DMS153 treated with DMSO at 0.1 percent for 48 hours (cell line): ENCODE measurements at regions not wholly inside any gene's neighbourhood (a gene's known extent, or its start where the extent isn't known, plus 50 kb on each side); places are given as distances from the start of the nearest gene placed in this dataset.
"Not testable (repeated sequence)": the region's sequence is repeated elsewhere in the genome, so short reads cannot be mapped to it uniquely, and the experiment has no call there.

ENCODE experiments used
- DNase-seq: peaks from one replicate; lab custom pipeline; 2025; ENCODE audit not compliant: unreplicated experiment; lab: John Stamatoyannopoulos, UW

- no peak for DNase-seq
Measured at GRCh38 chr9:85162822-85163221, 493.3 kb downstream of the NTRK2 start.

DNA sequence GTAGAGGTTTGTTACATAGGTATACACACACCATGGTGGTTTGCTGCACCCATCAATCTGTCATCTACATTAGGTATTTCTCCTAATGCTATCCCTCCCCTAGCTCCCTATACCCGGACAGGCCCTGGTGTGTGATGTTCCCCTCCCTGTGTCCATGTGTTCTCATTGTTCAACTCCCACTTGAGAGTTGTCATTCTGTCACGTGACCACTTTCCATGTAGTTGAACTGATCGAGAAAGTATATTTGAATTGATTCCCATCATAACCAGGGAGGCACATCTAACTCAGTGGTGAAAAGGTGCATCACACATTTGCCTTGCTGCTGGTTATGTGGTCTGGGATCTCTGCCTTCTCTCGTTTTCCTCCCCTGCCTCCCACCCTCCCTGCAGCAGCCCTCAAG, 491.4 kb downstream of the NTRK2 start:
- not testable (repeated sequence) for DNase-seq

GRCh38 chr9:85158512-85158911, 489.0 kb downstream of the NTRK2 start:
- DNase-seq: no peak

DNA sequence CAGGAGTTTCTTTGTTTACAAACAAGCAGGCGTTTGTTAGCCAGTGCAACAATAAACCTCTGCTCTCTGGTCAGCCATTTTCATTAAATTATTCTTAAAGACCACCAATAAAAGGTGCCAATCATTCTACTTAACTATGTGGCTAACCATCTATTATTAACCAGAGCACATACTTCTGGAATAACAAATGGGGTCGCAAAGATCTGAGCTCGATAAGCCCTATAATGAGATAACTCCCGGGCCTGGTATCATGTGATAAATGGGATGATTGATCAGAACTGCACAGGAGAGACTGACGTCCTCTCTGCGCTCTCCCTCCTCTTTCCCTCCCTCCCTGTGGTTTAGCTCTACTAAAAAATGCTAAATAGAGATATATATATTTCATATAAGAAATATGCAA, 488.2 kb downstream of the NTRK2 start:
- no peak for DNase-seq

- DNase-seq: no peak
Measured at GRCh38 chr9:85156652-85157051, 487.1 kb downstream of the NTRK2 start.

DNA sequence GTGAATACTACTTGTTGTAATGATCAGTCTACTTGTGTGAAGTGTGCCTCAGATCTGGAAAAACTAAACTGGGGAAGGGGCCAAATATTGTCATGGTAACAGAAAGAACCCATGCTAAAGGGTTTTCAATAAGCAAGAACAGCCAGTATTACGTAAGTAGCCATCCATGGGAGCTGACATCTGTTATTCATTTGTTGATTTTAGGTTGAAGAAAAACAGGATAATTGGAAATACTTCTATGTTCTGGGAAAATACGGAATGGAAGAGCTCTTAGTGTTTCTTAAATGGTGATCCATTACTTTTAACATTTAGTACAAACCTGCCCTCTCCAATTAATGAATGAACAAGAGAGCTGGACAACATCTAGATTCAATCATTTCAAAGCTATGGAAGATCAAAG, 485.8 kb downstream of the NTRK2 start:
- no peak for DNase-seq

- DNase-seq: no peak
Measured at GRCh38 chr9:85151741-85152140, 482.2 kb downstream of the NTRK2 start.

DNA sequence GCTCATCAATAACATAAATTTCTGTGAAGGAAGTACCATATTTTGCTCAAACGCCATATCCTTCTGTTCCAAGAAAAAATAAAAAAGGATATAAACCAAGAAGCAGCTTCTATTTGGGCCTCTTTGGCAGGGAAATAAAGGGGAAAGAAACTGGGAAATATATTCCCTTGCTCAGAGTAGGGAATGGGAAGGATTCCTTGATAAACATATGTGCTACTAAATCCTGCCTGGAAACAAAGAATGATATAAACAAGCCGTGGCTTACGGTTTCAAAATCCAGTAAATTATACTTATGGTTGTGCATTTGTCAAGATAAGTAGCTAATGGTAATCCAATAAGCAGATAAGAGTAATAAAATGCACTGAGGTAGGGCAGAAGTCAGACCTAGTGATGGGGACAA, 481.6 kb downstream of the NTRK2 start:
- DNase-seq: no peak

GRCh38 chr9:85147046-85147640, 477.6 kb downstream of the NTRK2 start:
- no peak for DNase-seq

- DNase-seq: no peak
Measured at GRCh38 chr9:85142968-85143367, 473.4 kb downstream of the NTRK2 start.

- DNase-seq: no peak
Measured at GRCh38 chr9:85142496-85142911, 473.0 kb downstream of the NTRK2 start.

- DNase-seq: no peak
Measured at GRCh38 chr9:85137696-85138095, 468.2 kb downstream of the NTRK2 start.

DNA sequence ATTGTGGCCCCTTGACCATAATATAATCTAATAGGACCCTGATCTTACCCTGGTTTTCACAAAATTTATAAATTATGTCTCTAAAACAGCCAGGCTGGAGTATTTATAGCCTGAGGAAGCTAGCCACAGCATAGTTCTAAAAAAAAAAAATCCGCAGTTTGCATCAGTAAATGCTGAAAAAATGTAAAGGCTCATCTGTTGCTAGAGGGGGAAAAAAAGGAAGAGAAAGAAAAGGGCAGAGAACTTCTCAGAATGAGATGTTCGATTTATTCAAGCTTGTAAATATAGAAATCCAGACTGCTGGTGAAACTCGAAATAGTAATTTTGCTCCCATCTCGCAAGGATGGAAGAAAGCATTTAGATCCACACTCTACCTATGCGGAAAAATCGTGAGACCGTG, 467.5 kb downstream of the NTRK2 start:
- no peak for DNase-seq

- no peak for DNase-seq
Measured at GRCh38 chr9:85136507-85136906, 467.0 kb downstream of the NTRK2 start.

GRCh38 chr9:85130764-85131163, 461.2 kb downstream of the NTRK2 start:
- DNase-seq: no peak

- no peak for DNase-seq
Measured at GRCh38 chr9:85130260-85130659, 460.7 kb downstream of the NTRK2 start.

DNA sequence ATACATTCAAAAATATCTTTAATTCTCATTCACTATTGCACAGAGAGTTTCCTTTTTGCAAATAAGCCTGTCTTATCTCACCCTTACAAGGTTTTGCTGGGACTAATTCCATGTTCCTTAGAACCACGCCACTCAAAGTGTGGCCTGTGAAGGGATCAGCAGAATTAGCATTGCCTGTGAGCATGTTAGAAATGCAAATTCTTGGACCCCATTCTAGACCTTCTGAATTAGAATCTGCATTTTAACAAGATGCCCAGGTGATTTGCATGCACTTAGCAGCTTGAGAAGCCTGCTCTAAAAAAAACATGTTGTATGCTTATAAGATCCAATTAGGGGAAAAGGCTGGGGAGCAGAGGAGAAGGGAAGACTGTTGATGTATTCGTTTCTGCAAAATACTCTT, 460.0 kb downstream of the NTRK2 start:
- DNase-seq: no peak

GRCh38 chr9:85118990-85119755, 449.6 kb downstream of the NTRK2 start:
- DNase-seq: no peak

DNA sequence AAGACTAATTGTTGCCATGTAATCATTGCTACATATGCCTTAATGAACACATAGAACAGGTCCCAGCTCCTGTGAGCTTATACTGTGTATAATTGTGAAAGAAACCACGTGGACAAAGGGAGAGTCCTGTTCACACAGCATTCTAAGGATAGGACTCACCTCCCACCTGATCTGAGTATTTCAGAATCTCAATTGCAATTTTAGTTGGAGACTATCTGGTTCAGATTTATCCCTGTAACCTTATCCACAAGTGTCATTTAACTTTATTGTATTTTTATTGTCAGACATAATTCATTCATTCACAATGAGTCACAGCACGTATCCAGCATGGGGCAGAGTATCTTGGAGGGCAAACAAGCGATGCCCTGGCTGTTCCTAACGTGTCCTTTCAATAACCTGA, 448.3 kb downstream of the NTRK2 start:
- peak; percentile 34 for DNase-seq

DNA sequence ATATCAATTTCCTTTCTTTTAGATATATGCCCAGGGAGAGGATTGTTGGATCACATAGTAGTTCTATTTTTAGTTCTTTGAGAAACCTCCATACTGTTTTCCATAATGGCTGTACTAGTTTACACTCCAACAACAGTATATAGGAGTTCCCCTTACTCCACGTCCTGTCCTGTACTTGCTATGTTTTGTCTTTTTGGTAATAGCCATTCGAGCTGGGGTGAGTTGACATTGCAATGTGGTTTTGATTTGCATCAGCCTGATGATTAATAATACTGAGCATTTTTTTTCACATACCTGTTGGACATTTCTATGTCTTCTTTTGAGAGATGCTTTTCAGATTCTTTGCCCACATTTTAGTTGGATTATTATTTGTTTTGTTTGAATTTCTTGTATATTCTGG, 445.9 kb downstream of the NTRK2 start:
- DNase-seq: no peak

GRCh38 chr9:85114799-85115198, 445.3 kb downstream of the NTRK2 start:
- no peak for DNase-seq

DNA sequence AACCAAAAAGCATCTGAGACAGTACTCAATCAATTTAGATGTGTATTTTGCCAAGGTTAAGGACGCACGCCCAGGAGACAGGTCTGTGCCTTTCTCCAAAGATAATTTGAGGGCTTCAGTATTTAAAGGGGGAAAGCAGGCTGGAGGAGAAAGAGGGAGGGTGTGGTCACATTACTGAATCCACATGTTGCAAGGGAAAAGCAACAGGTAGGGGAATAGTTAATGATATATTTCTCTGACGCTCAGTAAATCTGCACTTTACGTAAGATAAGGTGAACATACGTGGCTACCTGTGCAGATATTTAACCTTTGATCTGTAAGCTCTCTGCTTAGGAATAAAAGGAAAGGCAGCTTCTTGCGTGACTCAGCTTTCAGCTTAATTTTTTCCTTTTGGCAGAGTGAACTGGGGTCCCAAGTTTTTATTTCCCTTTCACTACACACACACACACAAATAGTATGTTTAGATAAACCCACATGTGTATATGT, 443.4 kb downstream of the NTRK2 start:
- DNase-seq: no peak

- DNase-seq: no peak
Measured at GRCh38 chr9:85112391-85112790, 442.9 kb downstream of the NTRK2 start.
